ENCODE measurements at regions not wholly inside any gene's neighbourhood (a gene's known extent, or its start where the extent isn't known, plus 50 kb on each side); places are given as distances from the start of the nearest gene placed in this dataset.

DNA sequence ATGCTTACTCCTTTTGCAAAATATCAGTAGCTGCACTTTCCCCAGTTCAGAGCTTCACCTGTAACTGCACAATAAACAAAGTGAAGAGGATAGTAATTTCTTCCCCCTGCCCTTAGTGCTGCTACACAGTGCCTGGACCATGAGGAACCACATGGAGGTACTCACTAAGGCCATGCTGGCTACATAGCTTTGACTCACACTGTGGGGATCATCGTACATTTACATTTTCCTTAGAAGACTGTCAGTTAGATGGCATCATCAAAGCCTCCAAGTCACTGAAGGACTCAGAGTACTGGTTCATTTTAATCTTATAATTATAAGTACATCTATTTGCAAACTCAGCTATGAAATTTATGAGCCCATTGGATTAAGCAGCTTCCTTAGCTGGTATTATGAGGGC lies 1416.5 kb upstream of the CELF4 start:
- TF ChIP-seq, protein P1, sequence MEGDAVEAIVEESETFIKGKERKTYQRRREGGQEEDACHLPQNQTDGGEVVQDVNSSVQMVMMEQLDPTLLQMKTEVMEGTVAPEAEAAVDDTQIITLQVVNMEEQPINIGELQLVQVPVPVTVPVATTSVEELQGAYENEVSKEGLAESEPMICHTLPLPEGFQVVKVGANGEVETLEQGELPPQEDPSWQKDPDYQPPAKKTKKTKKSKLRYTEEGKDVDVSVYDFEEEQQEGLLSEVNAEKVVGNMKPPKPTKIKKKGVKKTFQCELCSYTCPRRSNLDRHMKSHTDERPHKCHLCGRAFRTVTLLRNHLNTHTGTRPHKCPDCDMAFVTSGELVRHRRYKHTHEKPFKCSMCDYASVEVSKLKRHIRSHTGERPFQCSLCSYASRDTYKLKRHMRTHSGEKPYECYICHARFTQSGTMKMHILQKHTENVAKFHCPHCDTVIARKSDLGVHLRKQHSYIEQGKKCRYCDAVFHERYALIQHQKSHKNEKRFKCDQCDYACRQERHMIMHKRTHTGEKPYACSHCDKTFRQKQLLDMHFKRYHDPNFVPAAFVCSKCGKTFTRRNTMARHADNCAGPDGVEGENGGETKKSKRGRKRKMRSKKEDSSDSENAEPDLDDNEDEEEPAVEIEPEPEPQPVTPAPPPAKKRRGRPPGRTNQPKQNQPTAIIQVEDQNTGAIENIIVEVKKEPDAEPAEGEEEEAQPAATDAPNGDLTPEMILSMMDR (conservative IDR thresholded peaks at IDR 0.05), result no peak
- no peak overlapping the region for H3K27ac ChIP-seq

DNA sequence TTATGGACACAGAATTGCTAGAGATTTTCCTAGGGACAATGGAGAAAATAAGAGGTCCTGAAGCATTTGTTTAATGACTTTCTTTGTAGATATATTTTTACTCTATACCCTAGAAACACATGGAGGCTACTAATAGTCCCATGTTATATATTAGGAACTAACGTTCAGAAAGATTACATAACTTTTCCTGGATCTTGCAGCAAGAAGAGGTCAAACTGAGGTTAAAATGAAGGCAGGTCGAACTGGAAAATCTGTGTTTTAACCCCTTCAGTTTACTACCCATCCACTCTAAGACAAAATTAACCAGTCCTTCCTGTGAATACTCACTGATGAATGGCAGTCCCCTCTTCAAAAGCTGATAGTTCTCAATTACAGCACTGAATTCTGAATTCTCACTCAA lies 1415.8 kb upstream of the CELF4 start:
- H3K27ac ChIP-seq, result no peak overlapping the region
- TF ChIP-seq, protein P1 (conservative IDR thresholded peaks at IDR 0.05), result no peak

DNA sequence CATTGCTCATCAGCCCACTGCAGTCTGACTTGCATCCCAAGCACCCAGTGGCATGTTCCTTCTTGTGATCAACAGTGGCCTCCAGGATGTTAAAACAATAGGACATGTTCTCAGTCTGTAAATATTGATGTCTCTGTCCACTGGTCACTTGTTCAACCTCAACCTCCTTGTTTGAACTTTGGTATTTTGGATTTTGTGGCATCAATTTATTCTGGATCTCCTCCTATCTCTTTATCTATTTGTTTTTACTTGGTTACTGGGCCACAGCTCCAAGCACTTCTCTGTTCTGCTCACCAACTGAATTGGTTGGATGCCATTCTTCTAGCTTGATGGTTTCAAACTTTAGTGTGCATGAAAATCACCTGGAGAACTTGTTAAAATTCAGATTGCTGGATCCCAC lies 1414.8 kb upstream of the CELF4 start:
- H3K27ac ChIP-seq, result no peak overlapping the region
- TF ChIP-seq, protein P1 (conservative IDR thresholded peaks at IDR 0.05), result no peak

DNA sequence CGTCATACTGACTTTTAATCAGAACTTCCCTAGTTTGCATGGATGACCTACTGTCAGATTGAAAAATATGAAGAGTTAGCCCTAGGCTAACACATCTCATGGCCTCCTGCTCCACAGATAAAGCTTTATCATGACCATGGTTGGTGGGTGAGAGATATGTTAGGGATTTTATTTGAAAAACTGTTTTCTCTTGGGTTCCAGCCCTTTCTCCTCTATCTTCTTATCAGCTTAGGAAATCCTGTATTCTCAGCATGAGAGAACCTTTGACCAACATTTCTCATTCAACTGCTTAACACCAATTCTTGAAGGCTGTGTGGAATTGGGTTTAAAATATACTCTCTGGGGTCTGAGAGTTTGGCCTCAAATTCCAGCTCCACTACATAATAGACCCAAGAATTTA lies 1407.0 kb upstream of the CELF4 start:
- H3K27ac ChIP-seq, result no peak overlapping the region
- TF ChIP-seq, protein P1 (conservative IDR thresholded peaks at IDR 0.05), result no peak

DNA sequence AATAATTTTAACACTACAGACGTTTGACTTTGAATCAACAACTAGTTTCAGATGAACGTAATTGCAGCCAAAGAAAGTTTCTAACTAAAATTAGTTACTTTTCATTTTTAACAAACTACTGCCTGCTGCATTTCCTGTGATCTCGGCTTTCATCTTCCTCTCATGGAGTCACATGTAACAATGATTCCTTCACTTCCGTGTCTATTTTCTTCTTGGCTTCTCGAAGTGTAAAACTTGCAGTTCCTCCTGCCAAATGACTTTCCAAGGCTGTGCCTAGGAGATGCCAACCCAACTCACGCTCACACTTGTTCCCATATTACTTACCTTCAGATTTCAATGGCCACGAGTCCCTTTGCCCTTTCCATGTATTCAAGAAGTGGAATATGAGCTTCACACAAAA lies 1406.3 kb upstream of the CELF4 start:
- no peak overlapping the region for H3K27ac ChIP-seq
- TF ChIP-seq, protein P1 (conservative IDR thresholded peaks at IDR 0.05), result no peak

DNA sequence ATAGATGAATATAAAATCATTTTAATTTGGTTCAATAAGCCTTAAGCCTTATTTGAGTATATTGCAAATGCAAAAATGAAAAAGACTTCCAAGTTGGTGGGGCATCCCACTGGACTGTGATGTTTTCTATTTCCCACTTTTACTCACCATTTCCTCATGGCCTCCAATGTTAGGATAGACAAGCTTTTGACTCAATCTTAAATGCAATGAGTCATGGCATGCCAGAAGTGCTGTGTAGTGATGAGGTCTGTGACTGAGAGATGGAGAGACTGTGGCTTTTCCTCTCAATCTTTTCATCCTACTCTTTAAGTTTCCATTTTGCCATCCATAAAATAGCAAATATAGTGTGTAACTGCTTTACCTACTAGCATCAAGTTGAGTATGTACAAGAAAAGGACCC lies 1401.2 kb upstream of the CELF4 start:
- H3K27ac ChIP-seq, result no peak overlapping the region
- TF ChIP-seq, protein P1 (conservative IDR thresholded peaks at IDR 0.05), result no peak

DNA sequence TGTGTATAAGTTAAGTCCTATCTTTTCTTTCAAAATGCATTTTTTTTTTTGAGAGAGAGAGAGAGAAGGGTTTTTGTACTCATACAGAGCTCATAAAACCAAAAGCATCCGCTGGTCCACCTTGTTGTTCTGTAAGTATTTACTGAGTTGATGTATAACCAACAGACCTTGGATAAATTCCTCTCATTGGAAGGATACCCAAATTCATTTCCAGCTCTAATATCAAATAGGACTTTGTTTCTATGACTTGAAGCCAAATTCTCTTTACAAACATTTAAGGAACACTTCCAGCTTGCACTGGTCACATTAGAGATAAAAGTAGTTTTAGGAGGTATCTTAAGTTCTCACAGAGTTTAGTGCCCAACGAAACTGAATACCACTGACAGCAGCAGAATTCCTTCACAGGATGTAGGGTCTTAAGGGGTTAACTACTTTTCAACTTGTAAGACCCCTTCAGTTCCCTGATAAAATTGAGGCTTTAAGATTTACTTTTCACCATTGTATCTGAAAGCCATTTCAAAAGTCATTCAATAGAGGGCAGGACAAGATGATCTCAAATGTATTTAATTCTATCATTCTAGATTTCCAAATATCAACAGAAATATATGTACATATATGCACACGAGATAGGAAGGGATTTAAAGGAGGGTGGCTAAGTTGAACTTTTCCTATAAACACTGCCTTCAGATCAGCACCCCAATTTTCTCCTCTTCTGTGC lies 1398.5 kb upstream of the CELF4 start:
- H3K27ac ChIP-seq, result no peak overlapping the region
- TF ChIP-seq, protein P1 (conservative IDR thresholded peaks at IDR 0.05), result no peak

All from VCaP (cell line).